ENCODE measurements at regions not wholly inside any gene's neighbourhood (a gene's known extent, or its start where the extent isn't known, plus 50 kb on each side); places are given as distances from the start of the nearest gene placed in this dataset.

DNA sequence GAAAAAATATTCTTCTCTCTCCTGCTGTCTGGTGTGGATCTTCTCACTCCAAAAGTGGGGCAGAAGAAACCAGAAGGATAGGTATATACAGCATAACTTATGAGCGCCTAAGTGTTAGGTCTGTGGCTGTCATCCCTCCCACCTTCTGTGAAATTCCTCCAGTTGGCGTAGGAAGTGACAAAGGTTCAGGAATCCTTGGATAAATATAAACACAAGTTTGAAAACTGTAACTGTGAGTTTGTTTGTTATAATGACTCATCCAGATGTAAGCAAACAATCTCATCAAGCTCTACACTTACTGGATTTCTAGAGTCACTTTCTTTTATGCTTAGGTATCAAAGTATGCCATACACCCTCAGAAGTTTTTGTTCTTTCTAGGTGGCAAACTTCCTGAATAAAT lies 405.2 kb downstream of the FAT4 start:
- DNase-seq (ENCODE audit: low read depth) = no peak
- no peak for TF ChIP-seq CTCF (conservative IDR thresholded peaks at IDR 0.05; ENCODE audit: low read depth, low read length)
- no peak overlapping the region for H3K4me3 ChIP-seq (ENCODE audit: low read depth, low read length)

DNA sequence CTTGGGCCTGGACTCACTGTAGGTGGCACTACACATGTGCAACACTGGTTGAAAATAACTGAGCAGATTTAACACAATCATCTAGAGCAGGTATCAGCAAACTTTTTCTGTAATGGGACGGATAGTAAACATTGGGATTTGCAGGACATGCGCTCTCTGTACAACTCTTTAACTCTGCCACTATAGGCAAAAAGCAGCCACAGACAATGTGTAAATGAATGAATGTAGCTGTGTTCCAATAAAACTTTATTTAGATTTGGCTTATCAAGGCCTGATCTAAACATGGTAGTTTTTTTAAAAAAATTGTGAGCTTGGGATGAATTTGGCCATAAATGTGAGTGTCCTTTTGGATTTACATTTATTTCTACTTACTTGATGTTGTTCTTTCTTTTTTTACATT lies 407.3 kb downstream of the FAT4 start:
- no peak overlapping the region for H3K4me3 ChIP-seq (ENCODE audit: low read depth, low read length)
- TF ChIP-seq CTCF (conservative IDR thresholded peaks at IDR 0.05; ENCODE audit: low read depth, low read length) = no peak
- no peak for DNase-seq (ENCODE audit: low read depth)

- no peak overlapping the region for H3K4me3 ChIP-seq (ENCODE audit: low read depth, low read length)
- DNase-seq (ENCODE audit: low read depth) = no peak
- no peak for TF ChIP-seq CTCF (conservative IDR thresholded peaks at IDR 0.05; ENCODE audit: low read depth, low read length)
Observed at GRCh38 chr4:125725957-125726525, 411.3 kb downstream of the FAT4 start.

GRCh38 chr4:125727931-125728330 lies 413.2 kb downstream of the FAT4 start:
- no peak for DNase-seq (ENCODE audit: low read depth)
- TF ChIP-seq CTCF (conservative IDR thresholded peaks at IDR 0.05; ENCODE audit: low read depth, low read length) = no peak
- H3K4me3 ChIP-seq (ENCODE audit: low read depth, low read length) = no peak overlapping the region

DNA sequence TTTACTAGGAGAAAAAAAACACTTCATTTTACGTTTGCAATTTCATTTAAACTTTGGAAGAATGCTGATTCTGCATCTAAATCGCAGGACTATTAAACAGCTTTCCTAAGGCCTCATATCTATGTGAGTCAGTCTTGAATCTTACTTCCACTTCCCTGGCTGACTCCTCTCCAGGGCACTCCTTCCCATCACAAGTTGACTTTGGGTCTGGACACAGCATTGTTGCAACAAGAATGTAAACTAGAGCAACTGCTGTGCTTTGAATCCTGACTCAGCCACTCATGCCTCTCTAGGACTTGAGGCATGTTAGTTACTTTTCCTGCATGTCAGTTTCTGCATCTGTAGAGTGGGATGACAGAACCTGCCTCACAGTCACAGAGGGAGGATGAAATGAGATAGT lies 413.8 kb downstream of the FAT4 start:
- DNase-seq (ENCODE audit: low read depth) = peak; percentile 95
- no peak for TF ChIP-seq CTCF (conservative IDR thresholded peaks at IDR 0.05; ENCODE audit: low read depth, low read length)
- no peak overlapping the region for H3K4me3 ChIP-seq (ENCODE audit: low read depth, low read length)

DNA sequence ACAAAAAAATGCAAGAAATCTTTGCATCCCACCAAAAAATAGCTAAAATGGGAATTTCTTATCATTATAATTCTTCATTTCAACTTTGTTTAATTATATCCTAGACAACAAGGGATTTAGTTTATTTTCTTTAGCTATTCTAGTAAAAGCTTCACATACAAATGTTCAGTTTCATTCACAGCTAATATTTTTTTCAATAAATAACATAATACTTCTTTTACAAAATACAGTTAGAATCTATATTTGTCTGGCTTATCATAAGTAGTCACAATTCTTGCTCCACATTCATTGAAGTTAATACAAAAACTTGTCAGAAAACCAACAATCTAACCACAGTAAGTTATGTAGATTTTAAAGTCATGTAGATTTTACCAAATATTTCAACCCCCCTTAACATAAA lies 414.4 kb downstream of the FAT4 start:
- no peak for DNase-seq (ENCODE audit: low read depth)
- TF ChIP-seq CTCF (conservative IDR thresholded peaks at IDR 0.05; ENCODE audit: low read depth, low read length) = no peak

GRCh38 chr4:125732632-125733031 lies 417.9 kb downstream of the FAT4 start:
- TF ChIP-seq CTCF (conservative IDR thresholded peaks at IDR 0.05; ENCODE audit: low read depth, low read length) = no peak
- DNase-seq (ENCODE audit: low read depth) = no peak
- no peak overlapping the region for H3K4me3 ChIP-seq (ENCODE audit: low read depth, low read length)

More for the DNA sequence above, 414.4 kb downstream of the FAT4 start:
- H3K4me3 ChIP-seq (ENCODE audit: low read depth, low read length) = no peak overlapping the region
